ENCODE measurements at regions not wholly inside any gene's neighbourhood (a gene's known extent, or its start where the extent isn't known, plus 50 kb on each side); places are given as distances from the start of the nearest gene placed in this dataset.

- BruUV-seq (replicated peaks) = no TSS peak
- no peaks in the 10 kb centered on the region for H3K36me3 ChIP-seq (ENCODE audit: control insufficient read depth, insufficient read depth, low read length)
- WGBS (ENCODE audit: insufficient coverage, low coverage, missing lambda C conversion rate) = 10% methylated on average over 2 of the region's 2 CpGs
- no peaks in the 10 kb centered on the region for H4K20me1 ChIP-seq (replicated peaks; ENCODE audit: control insufficient read depth, insufficient read depth, low read length)
- ATAC-seq (no peak), FAIRE-seq (no peak), DNase-seq (ENCODE audit: extremely low read depth in 1 of 4, low spot score in 3 of 4) (no peak)
- no peaks in the 10 kb centered on the region for H3K9me3 ChIP-seq (replicated peaks; ENCODE audit: control insufficient read depth, insufficient read depth, low read depth, low read length)
- no peak overlapping the region for H3K9ac ChIP-seq (ENCODE audit: insufficient read depth in 1 of 2, low read depth in 2 of 2, low read length in 2 of 2)
- in situ Hi-C loops (cut with MboI) (no loop called here), intact Hi-C loops (cut with micrococcal nuclease) (no loop called here)
- H3K4me1 ChIP-seq (replicated peaks in 1 of 2; ENCODE audit: control insufficient read depth in 2 of 2, insufficient read depth in 2 of 2, low read length in 2 of 2) = no peaks in the 10 kb centered on the region
- ChIA-PET POLR2A (no interaction called here), CTCF (ENCODE audit: low intra/inter-chr PET ratio) (no interaction called here)
- no peak overlapping the region for H3K4me3 ChIP-seq
- H3K79me2 ChIP-seq (ENCODE audit: control insufficient read depth, insufficient read depth, low read length) = no peaks in the 10 kb centered on the region
- H3K4me2 ChIP-seq (ENCODE audit: insufficient read depth, low read length) = no peak overlapping the region
- no peak for TF ChIP-seq PPARD (CRISPR knock-in tag; IDR thresholded peaks at IDR 0.05)
- TF ChIP-seq TFAP4 (CRISPR knock-in tag; IDR thresholded peaks at IDR 0.05; ENCODE audit: borderline replicate concordance) = no peak
- no peak for TF ChIP-seq EP300 (IDR thresholded peaks at IDR 0.05; ENCODE audit: low read length)
- TF ChIP-seq MIER1 (IDR thresholded peaks at IDR 0.05; ENCODE audit: low read depth) = no peak
- TF ChIP-seq ZEB2 (IDR thresholded peaks at IDR 0.05) = no peak
- no peak for TF ChIP-seq NFIX (CRISPR knock-in tag; IDR thresholded peaks at IDR 0.05; ENCODE audit: low read depth)
- TF ChIP-seq ID3 (CRISPR knock-in tag; IDR thresholded peaks at IDR 0.05) = no peak
- no peak for TF ChIP-seq ID3 (tag; IDR thresholded peaks at IDR 0.05)
- no peak for TF ChIP-seq RUNX1 (IDR thresholded peaks at IDR 0.05; ENCODE audit: low read depth)
- TF ChIP-seq RREB1 (CRISPR knock-in tag; IDR thresholded peaks at IDR 0.05) = no peak
- no peak for TF ChIP-seq ZNF212 (CRISPR knock-in tag; IDR thresholded peaks at IDR 0.05)
- TF ChIP-seq ZNF140 (CRISPR knock-in tag; IDR thresholded peaks at IDR 0.05) = no peak
- TF ChIP-seq ETS2 (tag; IDR thresholded peaks at IDR 0.05; ENCODE audit: borderline replicate concordance, poor library complexity, severe bottlenecking) = no peak
- TF ChIP-seq ZKSCAN1 (IDR thresholded peaks at IDR 0.05; ENCODE audit: low read depth, low read length) = no peak
- TF ChIP-seq FOXK1 (CRISPR knock-in tag; IDR thresholded peaks at IDR 0.05; ENCODE audit: borderline replicate concordance) = no peak
- H2AFZ ChIP-seq (ENCODE audit: low read depth, low read length) = no peak overlapping the region
- no peak overlapping the region for H3K27ac ChIP-seq (ENCODE audit: extremely low read depth, low read depth, low read length)
- H3K9me1 ChIP-seq (ENCODE audit: control insufficient read depth, insufficient read depth, low read length) = no peaks in the 10 kb centered on the region
- H3K27me3 ChIP-seq (ENCODE audit: control insufficient read depth in 2 of 2, insufficient read depth in 2 of 2, low read length in 2 of 2) = no peaks in the 10 kb centered on the region
Measured at GRCh38 chr6:141729146-141729545, 403.6 kb upstream of the GJE1 start.

All from K562 (cell line).